GM18520 (cell line): ENCODE measurements at regions not wholly inside any gene's neighbourhood (a gene's known extent, or its start where the extent isn't known, plus 50 kb on each side); places are given as distances from the start of the nearest gene placed in this dataset.

Source experiments
- ATAC-seq: cut with Tn5 transposase; IDR thresholded peaks from one replicate; pipeline ENCODE4 v1.9.1; 2021; ENCODE audit not compliant: unreplicated experiment

GRCh38 chr2:181766129-181766528, 85.8 kb upstream of the NEUROD1 start:
- ATAC-seq = no peak

DNA sequence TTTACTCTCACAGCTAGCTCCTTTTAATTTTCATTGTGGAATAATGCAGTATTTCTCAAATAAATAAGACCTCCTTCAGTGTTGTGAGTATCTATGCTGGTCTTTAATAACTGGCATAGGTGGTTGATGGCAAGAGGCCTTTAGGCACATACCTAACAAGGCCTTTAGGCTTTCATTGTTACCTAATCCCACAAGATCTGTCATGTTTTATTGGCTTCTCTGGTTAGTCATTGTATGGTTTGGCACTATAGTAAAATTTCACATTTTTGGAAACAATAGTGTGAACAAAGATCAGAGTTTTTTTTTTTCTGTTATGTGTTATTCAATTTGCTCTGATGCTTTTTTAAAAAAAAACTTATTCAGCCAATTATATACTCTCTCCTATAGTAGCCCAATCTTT, 89.8 kb upstream of the NEUROD1 start:
- ATAC-seq = no peak

GRCh38 chr2:181771356-181771755, 91.0 kb upstream of the NEUROD1 start:
- no peak for ATAC-seq

- ATAC-seq = no peak
These were observed 92.0 kb upstream of the NEUROD1 start for GRCh38 chr2:181772334-181772733.

- ATAC-seq = no peak
These were observed 92.5 kb upstream of the NEUROD1 start for GRCh38 chr2:181772777-181773176.

DNA sequence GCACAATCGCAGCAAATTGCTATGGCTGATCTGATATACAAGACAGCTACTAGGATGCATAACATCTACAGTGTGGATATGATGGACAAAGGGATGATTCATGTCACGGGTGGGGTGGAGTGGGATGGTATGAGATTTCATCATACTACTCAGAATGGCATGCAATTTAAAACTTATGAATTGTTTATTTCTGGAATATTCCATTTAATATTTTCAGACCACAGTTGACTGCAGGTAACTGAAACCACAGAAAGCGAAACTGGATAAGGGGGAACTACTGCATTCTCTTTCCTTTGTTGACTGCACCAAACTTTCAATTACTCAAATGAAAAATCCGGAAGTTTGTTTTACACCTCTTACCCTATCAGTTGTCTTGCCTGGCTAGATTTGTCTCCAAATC, 94.4 kb upstream of the NEUROD1 start:
- no peak for ATAC-seq

DNA sequence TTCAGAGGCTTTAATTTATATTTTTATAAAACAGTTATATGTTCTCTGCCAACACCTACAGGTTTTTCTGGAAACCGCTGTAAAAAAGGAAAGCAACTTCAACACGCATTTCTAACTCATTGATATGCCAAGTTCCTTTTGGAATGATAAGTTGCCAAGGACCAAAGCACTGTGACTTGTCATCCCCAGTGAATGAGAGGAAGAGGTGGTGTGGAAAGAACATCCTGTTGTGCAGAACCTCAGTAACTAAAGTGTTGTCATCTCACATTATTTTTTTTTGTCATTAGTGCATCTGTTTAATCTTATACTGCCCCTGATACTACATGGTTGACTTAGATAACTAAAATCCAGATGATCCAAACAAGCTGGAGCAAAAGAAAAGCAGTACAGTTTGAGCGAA, 96.0 kb upstream of the NEUROD1 start:
- no peak for ATAC-seq

DNA sequence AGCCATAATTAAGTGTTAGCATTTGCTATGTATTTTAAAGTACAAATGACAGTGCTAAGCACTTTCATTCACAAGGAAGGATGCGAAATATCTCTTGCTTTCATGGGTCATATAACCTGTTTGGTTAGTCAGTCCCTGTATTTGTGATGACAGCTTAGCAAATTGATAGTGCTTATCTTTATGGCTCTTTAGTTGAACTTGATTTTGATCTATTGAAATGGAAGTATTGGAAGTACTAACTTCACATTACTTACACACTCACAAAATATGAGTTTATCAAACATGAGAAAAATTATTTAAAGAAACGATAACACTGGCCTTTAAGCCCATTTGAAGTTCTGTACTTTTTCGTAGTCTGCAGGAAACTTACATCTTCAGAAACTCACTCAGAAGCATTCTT, 97.4 kb upstream of the NEUROD1 start:
- no peak for ATAC-seq

DNA sequence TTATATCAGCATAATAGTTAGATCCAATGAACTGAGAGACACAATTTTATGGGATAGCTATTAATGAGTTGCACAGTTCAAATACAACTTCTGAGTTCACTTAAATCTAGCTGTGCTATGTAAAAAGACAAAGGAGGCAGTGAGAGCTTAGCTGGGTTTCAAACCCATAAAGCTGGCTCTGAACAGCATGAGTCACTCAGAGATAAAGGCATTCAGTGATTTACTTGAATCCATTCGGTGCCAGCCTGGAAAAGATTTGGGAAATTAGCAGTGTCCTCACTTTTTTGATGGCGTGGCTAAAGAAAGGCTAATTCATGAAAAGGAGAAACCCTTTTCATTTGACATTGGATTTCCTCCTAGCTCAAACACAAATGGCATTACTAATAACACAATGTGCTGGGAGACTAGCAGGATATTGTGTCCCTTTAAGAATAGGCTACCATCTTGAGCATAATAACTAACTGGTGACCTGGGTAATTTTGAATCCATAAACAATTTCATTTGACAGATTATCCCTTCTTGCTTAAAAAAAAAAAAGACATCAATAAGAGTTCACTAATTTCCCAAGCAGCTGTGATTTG, 98.4 kb upstream of the NEUROD1 start:
- no peak for ATAC-seq

DNA sequence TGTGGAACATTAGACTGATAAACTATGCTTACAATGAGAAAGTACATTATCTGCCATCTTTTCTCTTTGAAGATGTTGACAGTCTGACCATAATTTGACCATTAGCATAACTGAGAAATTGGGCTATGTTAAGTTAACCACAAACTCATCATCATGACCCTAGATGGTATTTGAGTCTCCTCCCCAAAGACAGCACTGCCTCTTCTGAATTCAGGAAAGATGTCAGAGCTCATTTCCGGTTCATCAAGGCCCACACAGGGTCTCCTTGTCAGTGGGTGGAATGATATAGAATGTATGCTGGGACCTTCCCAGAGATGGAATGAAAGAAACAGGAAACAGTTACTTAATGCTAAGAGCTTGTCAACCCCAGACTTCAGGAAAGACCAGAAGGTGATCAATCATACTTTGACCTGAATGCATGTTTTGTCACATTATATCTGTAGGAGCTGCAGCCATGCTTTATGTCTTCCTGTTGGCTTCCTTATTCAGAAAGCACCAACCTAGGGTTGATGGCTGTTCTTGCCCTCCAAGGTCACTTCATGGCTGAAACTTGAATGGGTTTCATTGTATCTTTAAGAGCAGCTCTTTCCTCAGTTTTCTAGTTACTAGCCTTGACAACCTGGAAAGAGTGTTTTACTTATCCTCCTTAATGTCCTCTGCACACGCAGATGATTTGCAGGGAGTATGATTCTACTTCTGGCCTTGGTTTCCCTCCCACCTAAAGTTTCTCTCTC, 99.1 kb upstream of the NEUROD1 start:
- ATAC-seq = peak; percentile 39

GRCh38 chr2:181780047-181780651, 99.8 kb upstream of the NEUROD1 start:
- peak; percentile 44 for ATAC-seq

GRCh38 chr2:181780657-181781056, 100.3 kb upstream of the NEUROD1 start:
- no peak for ATAC-seq

- ATAC-seq = no peak
These were observed 100.9 kb upstream of the NEUROD1 start for GRCh38 chr2:181781078-181781786.

DNA sequence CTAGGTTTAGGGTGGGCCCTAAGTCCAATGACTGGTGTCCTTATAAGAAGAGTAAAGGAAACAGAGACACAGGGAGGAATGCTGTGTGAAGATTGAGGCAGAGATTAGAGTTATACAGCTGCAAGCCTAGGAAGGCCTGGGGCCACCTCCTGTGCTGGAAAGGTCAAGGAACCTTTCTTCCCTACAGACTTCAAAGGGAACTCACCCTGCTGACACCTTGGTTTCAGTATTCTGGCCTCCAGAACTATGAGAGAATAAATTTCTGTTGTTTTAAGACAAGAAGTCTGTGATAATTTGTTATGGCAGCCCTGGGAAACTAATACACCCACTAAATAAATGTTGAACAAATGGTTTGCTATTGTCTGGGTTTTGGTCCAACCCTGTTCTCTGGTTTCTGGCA, 102.3 kb upstream of the NEUROD1 start:
- no peak for ATAC-seq

DNA sequence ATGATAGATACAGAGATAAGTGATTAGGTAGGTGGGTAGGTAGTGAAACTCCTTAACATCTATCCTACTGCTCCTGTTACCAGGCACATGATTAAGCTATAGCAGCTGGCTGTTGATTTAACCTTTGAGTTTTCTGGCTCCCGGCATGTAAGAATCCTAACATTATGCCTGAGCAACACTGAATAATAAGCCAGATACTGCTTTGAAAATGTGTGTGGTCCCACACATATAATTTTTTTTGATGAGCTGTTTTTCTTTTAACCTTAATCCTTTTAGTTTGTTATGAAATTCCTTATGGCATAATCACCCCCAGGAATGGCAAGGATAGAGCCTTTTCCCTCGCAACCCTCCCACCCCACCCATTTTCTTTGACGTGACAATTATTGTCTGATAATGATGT, 104.2 kb upstream of the NEUROD1 start:
- ATAC-seq = no peak

DNA sequence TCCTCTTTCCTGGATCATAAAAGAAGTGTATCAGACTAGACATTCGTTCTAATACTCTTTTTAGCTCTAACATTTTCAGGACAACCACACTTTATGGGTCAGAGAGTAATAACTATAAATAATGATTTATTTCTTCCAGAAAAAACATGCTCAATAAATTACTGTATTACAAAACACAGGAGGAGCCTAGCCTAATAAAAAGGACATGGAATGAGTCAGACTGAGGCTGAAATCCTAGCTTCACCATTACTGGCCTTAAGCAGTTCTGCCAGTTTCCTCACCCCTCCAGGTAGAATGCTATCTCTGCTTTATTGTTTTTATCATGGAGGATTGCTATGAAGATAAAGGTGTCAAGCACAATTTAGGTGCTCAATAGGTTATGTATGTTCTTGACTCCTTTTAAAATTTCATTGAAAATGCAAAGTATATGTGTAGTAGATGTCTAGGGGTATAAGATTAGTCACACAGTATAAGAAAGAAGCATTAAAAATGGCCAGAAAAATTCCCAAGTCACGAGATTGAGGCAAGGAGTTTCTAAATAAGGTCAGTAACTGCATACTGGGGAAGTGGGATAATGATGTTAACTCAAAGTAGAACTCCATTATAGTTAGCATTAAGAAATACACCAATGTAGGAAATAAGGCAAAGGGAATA, 105.5 kb upstream of the NEUROD1 start:
- no peak for ATAC-seq

- no peak for ATAC-seq
These were observed 104.9 kb upstream of the ITPRID2 start for GRCh38 chr2:181786371-181787228.

GRCh38 chr2:181787310-181788048, 104.1 kb upstream of the ITPRID2 start:
- no peak for ATAC-seq

DNA sequence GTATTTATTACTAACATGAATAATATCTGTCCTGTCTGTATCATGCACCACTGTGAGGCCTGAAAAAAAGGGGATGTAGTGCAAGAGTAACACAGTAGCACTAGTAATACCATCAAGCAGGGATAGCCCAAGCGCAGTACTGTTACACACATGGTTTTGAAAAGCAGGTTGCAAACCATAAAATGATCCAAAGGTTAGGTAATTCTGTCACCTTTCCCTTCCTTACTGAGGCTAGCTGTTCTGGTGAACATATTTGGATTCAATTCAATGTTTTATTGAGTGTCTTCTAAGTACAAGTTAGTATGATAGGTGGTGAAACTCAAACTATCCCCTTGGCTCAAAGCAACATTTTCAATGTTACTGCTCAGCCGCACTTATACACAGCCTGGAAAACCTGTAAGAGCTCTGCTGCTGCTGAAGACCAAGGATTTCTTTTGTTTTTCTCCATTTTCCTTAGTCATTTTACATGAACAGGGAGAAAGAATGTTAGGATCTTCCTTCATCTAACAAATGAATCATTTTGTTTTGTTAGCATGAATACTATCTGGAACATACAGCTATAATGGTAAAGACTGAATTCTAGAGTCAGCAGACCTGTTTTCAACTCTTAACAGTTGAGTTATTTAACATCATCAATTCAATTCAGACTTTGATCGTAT, 102.5 kb upstream of the ITPRID2 start:
- ATAC-seq = no peak
